Esophagus squamous epithelium (tissue), 4 donors: ENCODE measurements at regions not wholly inside any gene's neighbourhood (a gene's known extent, or its start where the extent isn't known, plus 50 kb on each side); places are given as distances from the start of the nearest gene placed in this dataset.

Experiments
- POLR2A ChIP-seq, 4 donors: fragments of 450-650 bp; IDR thresholded peaks; one replicate each; pipeline ENCODE4 v1.6.1; 2017; ENCODE audit warnings: antibody characterized with exemption in 4 of 4, mild to moderate bottlenecking in 4 of 4, moderate library complexity in 3 of 4
- TF ChIP-seq, protein P1 (sequence below), 6 experiments: fragments of 450-650 bp in 4 of 6; fragments of 200-600 bp in 2 of 6; sonication (generic) in 2 of 6; IDR thresholded peaks; one replicate each; pipeline ENCODE4 v1.5.1; 2016 to 2019; ENCODE audit warnings: antibody characterized with exemption in 6 of 6, mild to moderate bottlenecking in 4 of 6, moderate library complexity in 4 of 6

DNA sequence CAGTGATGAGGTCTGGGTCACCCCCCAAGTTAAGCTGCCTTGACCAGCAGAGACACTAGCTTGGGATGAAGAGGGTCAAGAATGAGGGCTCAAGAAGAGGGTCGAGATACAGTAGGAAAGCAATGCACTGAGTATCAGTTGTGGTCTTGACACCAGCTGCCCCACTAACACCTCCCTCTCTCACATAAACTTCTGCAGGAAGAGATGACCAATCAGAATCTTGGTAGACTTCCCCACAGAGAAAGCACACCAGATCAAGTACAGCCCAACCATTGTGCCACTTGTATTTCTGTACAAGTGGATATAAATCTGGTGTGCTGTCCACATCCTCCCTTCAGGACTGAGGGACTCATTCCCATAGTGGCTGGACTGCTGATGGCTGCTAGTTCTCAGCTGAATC lies 101.2 kb upstream of the ELL2 start:
- TF ChIP-seq, protein P1, sequence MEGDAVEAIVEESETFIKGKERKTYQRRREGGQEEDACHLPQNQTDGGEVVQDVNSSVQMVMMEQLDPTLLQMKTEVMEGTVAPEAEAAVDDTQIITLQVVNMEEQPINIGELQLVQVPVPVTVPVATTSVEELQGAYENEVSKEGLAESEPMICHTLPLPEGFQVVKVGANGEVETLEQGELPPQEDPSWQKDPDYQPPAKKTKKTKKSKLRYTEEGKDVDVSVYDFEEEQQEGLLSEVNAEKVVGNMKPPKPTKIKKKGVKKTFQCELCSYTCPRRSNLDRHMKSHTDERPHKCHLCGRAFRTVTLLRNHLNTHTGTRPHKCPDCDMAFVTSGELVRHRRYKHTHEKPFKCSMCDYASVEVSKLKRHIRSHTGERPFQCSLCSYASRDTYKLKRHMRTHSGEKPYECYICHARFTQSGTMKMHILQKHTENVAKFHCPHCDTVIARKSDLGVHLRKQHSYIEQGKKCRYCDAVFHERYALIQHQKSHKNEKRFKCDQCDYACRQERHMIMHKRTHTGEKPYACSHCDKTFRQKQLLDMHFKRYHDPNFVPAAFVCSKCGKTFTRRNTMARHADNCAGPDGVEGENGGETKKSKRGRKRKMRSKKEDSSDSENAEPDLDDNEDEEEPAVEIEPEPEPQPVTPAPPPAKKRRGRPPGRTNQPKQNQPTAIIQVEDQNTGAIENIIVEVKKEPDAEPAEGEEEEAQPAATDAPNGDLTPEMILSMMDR (IDR thresholded peaks at IDR 0.05), result no peak
- no peak for TF ChIP-seq POLR2A (IDR thresholded peaks at IDR 0.05)
